Caco-2 (cell line): ENCODE measurements at regions not wholly inside any gene's neighbourhood (a gene's known extent, or its start where the extent isn't known, plus 50 kb on each side); places are given as distances from the start of the nearest gene placed in this dataset.

ENCODE experiments used
- BruUV-seq: library from RNA; stranded (reverse); fragments of 400-500 nt; replicated peaks from 2 replicates; lab custom pipeline; 2021; lab: Mats Ljungman, UMichigan
- CTCF ChIA-PET: fragments of 300-600 bp; sonication (Branson Sonifier 250); formaldehyde crosslinking; loops from one replicate; lab custom pipeline; 2022; ENCODE audit warnings: antibody characterized with exemption; lab: Charles Lee
- POLR2A ChIA-PET: fragments of 300-600 bp; sonication (Branson Sonifier 250); formaldehyde crosslinking; loops from one replicate; lab custom pipeline; 2022; ENCODE audit warnings: antibody characterized with exemption; lab: Charles Lee
- DNase-seq, 2 experiments: peaks; one replicate each; pipeline versions ENCODE4 v3.0.0 to v3.0.0-alpha.2; 2020 to 2022
- H3K27me3 ChIP-seq: replicated peaks from 2 replicates; pipeline ENCODE4 v1.6.0; 2011; ENCODE audit warnings: low read length; ENCODE audit not compliant: control insufficient read depth, insufficient read depth
- H3K36me3 ChIP-seq: 2 replicates; pipeline ENCODE4 v1.5.1; 2011; ENCODE audit warnings: low read length; ENCODE audit not compliant: control insufficient read depth, insufficient read depth
- H3K4me1 ChIP-seq: fragments of 250-450 bp; sonication (Bioruptor Pico); 2 replicates; pipeline ENCODE4 v1.5.1; 2020; ENCODE audit warnings: mild to moderate bottlenecking
- H3K4me3 ChIP-seq: 2 replicates; pipeline ENCODE4 v1.5.1; 2011; ENCODE audit warnings: low read depth, mild to moderate bottlenecking, control low read depth, low read length
- H3K9me3 ChIP-seq: fragments of 250-450 bp; sonication (Bioruptor Pico); 2 replicates; pipeline ENCODE4 v1.5.1; 2020; ENCODE audit warnings: mild to moderate bottlenecking, moderate library complexity
- H3K27ac Mint-ChIP-seq: one replicate; pipeline ENCODE4 v1.8.0; 2022; ENCODE audit warnings: mixed read lengths; ENCODE audit not compliant: unreplicated experiment
- H3K27me3 Mint-ChIP-seq: one replicate; pipeline ENCODE4 v1.8.0; 2022; ENCODE audit warnings: mixed read lengths; ENCODE audit not compliant: insufficient read depth, unreplicated experiment
- H3K36me3 Mint-ChIP-seq: one replicate; pipeline ENCODE4 v1.8.0; 2022; ENCODE audit warnings: mild to moderate bottlenecking, mixed read lengths; ENCODE audit not compliant: insufficient read depth, unreplicated experiment
- H3K4me1 Mint-ChIP-seq: one replicate; pipeline ENCODE4 v1.8.0; 2022; ENCODE audit warnings: low read depth, mixed read lengths; ENCODE audit not compliant: unreplicated experiment
- H3K4me3 Mint-ChIP-seq: one replicate; pipeline ENCODE4 v1.8.0; 2022; ENCODE audit warnings: mild to moderate bottlenecking, moderate library complexity, mixed read lengths; ENCODE audit not compliant: unreplicated experiment
- H3K9me3 Mint-ChIP-seq: one replicate; pipeline ENCODE4 v1.8.0; 2022; ENCODE audit warnings: mixed read lengths; ENCODE audit not compliant: unreplicated experiment
- CTCF ChIP-seq, 2 experiments: fragments of 200-600 bp in 1 of 2; IDR thresholded peaks; 1 replicate in 1 of 2; 2 replicates in 1 of 2; pipeline versions ENCODE4 v1.5.1 to v1.8.0; 2011 to 2022; ENCODE audit warnings: antibody characterized with exemption in 1 of 2, control low read depth in 1 of 2, inconsistent platforms in 1 of 2, low read depth in 1 of 2, low read length in 1 of 2, mild to moderate bottlenecking in 1 of 2, moderate library complexity in 1 of 2; ENCODE audit not compliant: insufficient read depth in 1 of 2, severe bottlenecking in 1 of 2, unreplicated experiment in 1 of 2
- intact Hi-C: fragments of 100-400 bp; cut with micrococcal nuclease; formaldehyde crosslinking; loops from one replicate; pipeline ENCODE4 v1.10.0; 2022; ENCODE audit not compliant: unreplicated experiment

- no peak overlapping the region for H3K27ac Mint-ChIP-seq
- H3K4me1 Mint-ChIP-seq: no peaks in the 10 kb centered on the region
- intact Hi-C loops: no loop called here
- POLR2A ChIA-PET: no interaction called here
- DNase-seq: no peak
- Histone ChIP-seq H3K4me3 (no peak overlapping the region), H3K4me1 (no peaks in the 10 kb centered on the region), H3K36me3 (no peaks in the 10 kb centered on the region), H3K27me3 (no peaks in the 10 kb centered on the region), H3K9me3 (no peaks in the 10 kb centered on the region; the same call in 1 of the 2 replicates)
- no peak for TF ChIP-seq CTCF (IDR thresholded peaks at IDR 0.05; ENCODE audit: insufficient read depth in 1 of 2, low read depth in 1 of 2, low read length in 1 of 2, severe bottlenecking in 1 of 2, unreplicated experiment in 1 of 2)
- no TSS peak for BruUV-seq
- H3K27me3 Mint-ChIP-seq: peaks cover 2% of the 10 kb centered on the region
- peaks cover 1% of the 10 kb centered on the region for H3K9me3 Mint-ChIP-seq
- H3K36me3 Mint-ChIP-seq: no peaks in the 10 kb centered on the region
- CTCF ChIA-PET: no interaction called here
- H3K4me3 Mint-ChIP-seq: no peak overlapping the region
Observed at GRCh38 chr7:46493196-46493595, 572.1 kb upstream of the IGFBP3 start.

- ChIA-PET CTCF (no interaction called here), POLR2A (no interaction called here)
- H3K4me1 ChIP-seq: no peaks in the 10 kb centered on the region
- Mint-ChIP-seq H3K27ac (no peak overlapping the region), H3K36me3 (no peaks in the 10 kb centered on the region), H3K9me3 (no peaks in the 10 kb centered on the region), H3K4me3 (no peak overlapping the region), H3K4me1 (no peaks in the 10 kb centered on the region), H3K27me3 (peaks cover 2% of the 10 kb centered on the region)
- no peaks in the 10 kb centered on the region for H3K27me3 ChIP-seq
- intact Hi-C loops: no loop called here
- TF ChIP-seq CTCF (IDR thresholded peaks at IDR 0.05; ENCODE audit: insufficient read depth in 1 of 2, low read depth in 1 of 2, low read length in 1 of 2, severe bottlenecking in 1 of 2, unreplicated experiment in 1 of 2): no peak
- no peak for DNase-seq
- H3K36me3 ChIP-seq: no peaks in the 10 kb centered on the region
- H3K9me3 ChIP-seq: no peaks in the 10 kb centered on the region; the same call in 1 of the 2 replicates
- no peak overlapping the region for H3K4me3 ChIP-seq
- BruUV-seq: no TSS peak
Observed at GRCh38 chr7:46492466-46492865, 571.4 kb upstream of the IGFBP3 start.

GRCh38 chr7:46490406-46490805, 569.3 kb upstream of the IGFBP3 start:
- CTCF ChIA-PET: no interaction called here
- Histone ChIP-seq H3K9me3 (no peaks in the 10 kb centered on the region), H3K4me3 (no peak overlapping the region), H3K27me3 (no peaks in the 10 kb centered on the region), H3K4me1 (no peaks in the 10 kb centered on the region), H3K36me3 (no peaks in the 10 kb centered on the region)
- no TSS peak for BruUV-seq
- DNase-seq: no peak
- no peaks in the 10 kb centered on the region for H3K9me3 Mint-ChIP-seq
- no peaks in the 10 kb centered on the region for H3K4me1 Mint-ChIP-seq
- intact Hi-C loops: no loop called here
- no peak for TF ChIP-seq CTCF (IDR thresholded peaks at IDR 0.05; ENCODE audit: insufficient read depth in 1 of 2, low read depth in 1 of 2, low read length in 1 of 2, severe bottlenecking in 1 of 2, unreplicated experiment in 1 of 2)
- POLR2A ChIA-PET: no interaction called here
- no peak overlapping the region for H3K4me3 Mint-ChIP-seq
- no peaks in the 10 kb centered on the region for H3K36me3 Mint-ChIP-seq
- H3K27ac Mint-ChIP-seq: no peak overlapping the region
- peaks cover 2% of the 10 kb centered on the region for H3K27me3 Mint-ChIP-seq
